HepG2 (cell line): ENCODE measurements at regions not wholly inside any gene's neighbourhood (a gene's known extent, or its start where the extent isn't known, plus 50 kb on each side); places are given as distances from the start of the nearest gene placed in this dataset.

ENCODE experiments used
- ATAC-seq: fragments of 200-7000 bp; cut with Tn5 transposase; 3 replicates; pipeline ENCODE4 v1.9.1; 2020; ENCODE audit warnings: mild to moderate bottlenecking, moderate library complexity
- BruUV-seq: library from RNA; stranded (reverse); fragments of 400-500 nt; replicated peaks from 2 replicates; lab custom pipeline; 2021; lab: Mats Ljungman, UMichigan
- CTCF ChIA-PET: fragments of 300-600 bp; formaldehyde crosslinking; extraction: SDS; loops from one replicate; lab custom pipeline; 2021; ENCODE audit warnings: low total read pairs, inconsistent platforms, low intra/inter-chr PET ratio; lab: Yijun Ruan, JAX
- POLR2A ChIA-PET: fragments of 350-600 bp; sonication (Branson Sonifier 250); formaldehyde crosslinking; loops from one replicate; lab custom pipeline; 2020; ENCODE audit warnings: antibody characterized with exemption, inconsistent platforms; lab: Yijun Ruan, JAX
- DNase-seq: peaks from one replicate; pipeline ENCODE4 v3.0.0-alpha.2; 2015; ENCODE audit warnings: low spot score
- FAIRE-seq: peaks from 3 replicates; lab custom pipeline; 2011; peaks lifted over from hg19 to GRCh38; lab: Jason Lieb, UNC
- H2AFZ ChIP-seq: one replicate; pipeline ENCODE4 v1.6.1; 2011; ENCODE audit warnings: low read length, inconsistent platforms
- H3K27ac ChIP-seq: fragments of 300-600 bp; 3 replicates; pipeline ENCODE4 v1.8.0; 2011; ENCODE audit warnings: mixed run types, mild to moderate bottlenecking, mixed read lengths, low read length, inconsistent platforms; ENCODE audit not compliant: insufficient read depth; ENCODE audit errors: extremely low read length
- H3K27me3 ChIP-seq, 2 experiments: fragments of 200-600 bp in 1 of 2; 2 replicates in 1 of 2; 3 replicates in 1 of 2; pipeline versions ENCODE4 v1.6.0 to v1.8.0; 2011; ENCODE audit warnings: low read length in 2 of 2, mild to moderate bottlenecking in 2 of 2, moderate library complexity in 2 of 2, inconsistent platforms in 1 of 2; ENCODE audit not compliant: insufficient read depth in 2 of 2, control insufficient read depth in 1 of 2
- H3K36me3 ChIP-seq, 2 experiments: fragments of 200-600 bp in 1 of 2; replicated peaks in 1 of 2; 2 replicates in 1 of 2; 3 replicates in 1 of 2; pipeline versions ENCODE4 v1.5.1 to v1.8.0; 2011; ENCODE audit warnings: low read length in 2 of 2, inconsistent platforms in 1 of 2; ENCODE audit not compliant: insufficient read depth in 2 of 2, control insufficient read depth in 1 of 2
- H3K4me1 ChIP-seq: 2 replicates; pipeline ENCODE4 v1.5.1; 2012; ENCODE audit warnings: low read length, inconsistent platforms; ENCODE audit not compliant: insufficient read depth
- H3K4me2 ChIP-seq: 2 replicates; pipeline ENCODE4 v1.6.0; 2011; ENCODE audit warnings: low read depth, low read length, inconsistent platforms
- H3K4me3 ChIP-seq, 3 experiments: fragments of 200-600 bp in 1 of 3; sonication (generic), shearing (Covaris generic) in 1 of 3; replicated peaks in 1 of 3; 2 replicates each; pipeline ENCODE4 v1.5.1; 2011 to 2016; ENCODE audit warnings: low read length in 3 of 3, inconsistent platforms in 2 of 3, low read depth in 2 of 3, mild to moderate bottlenecking in 2 of 3, control low read depth in 1 of 3, mixed read lengths in 1 of 3; ENCODE audit not compliant: insufficient read depth in 1 of 3
- H3K79me2 ChIP-seq: one replicate; pipeline ENCODE4 v1.6.1; 2011; ENCODE audit warnings: low read length, inconsistent platforms; ENCODE audit not compliant: insufficient read depth
- H3K9ac ChIP-seq: 2 replicates; pipeline ENCODE4 v1.6.0; 2011; ENCODE audit warnings: mild to moderate bottlenecking, low read depth, low read length, inconsistent platforms; ENCODE audit not compliant: insufficient read depth
- H3K9me3 ChIP-seq: 2 replicates; pipeline ENCODE4 v1.5.1; 2012; ENCODE audit warnings: mild to moderate bottlenecking, low read length
- H4K20me1 ChIP-seq: 2 replicates; pipeline ENCODE4 v1.6.0; 2011; ENCODE audit warnings: inconsistent platforms, mild to moderate bottlenecking, low read length, moderate library complexity; ENCODE audit not compliant: insufficient read depth
- HDAC6 ChIP-seq: fragments of 200-600 bp; sonication (generic); IDR thresholded peaks from 2 replicates; pipeline ENCODE4 v1.7.0; 2017; ENCODE audit warnings: mild to moderate bottlenecking, antibody characterized with exemption, low read length, low read depth
- HNRNPH1 ChIP-seq: fragments of 200-400 bp; formaldehyde crosslinking; optimal IDR thresholded peaks from 2 replicates; pipeline ENCODE3; 2017; ENCODE audit warnings: mild to moderate bottlenecking, low read depth, low read length
- HNRNPUL1 ChIP-seq: fragments of 200-400 bp; formaldehyde crosslinking; IDR thresholded peaks from 2 replicates; pipeline ENCODE4 v1.6.1; 2017; ENCODE audit warnings: low read depth, mild to moderate bottlenecking, low read length, moderate library complexity
- KLF13 ChIP-seq: sonication (generic); formaldehyde crosslinking; IDR thresholded peaks from 2 replicates; pipeline ENCODE4 v1.4.0; 2020; ENCODE audit warnings: mild to moderate bottlenecking, missing genetic modification reagents
- MBD4 ChIP-seq: IDR thresholded peaks from 2 replicates; pipeline ENCODE4 v1.6.1; 2012; ENCODE audit warnings: low read length, inconsistent platforms, borderline replicate concordance
- RXRA ChIP-seq: sonication (generic); formaldehyde crosslinking; IDR thresholded peaks from 2 replicates; pipeline ENCODE4 v1.5.1; 2020; ENCODE audit warnings: missing genetic modification reagents
- ZNF33B ChIP-seq: sonication (generic); formaldehyde crosslinking; IDR thresholded peaks from 2 replicates; pipeline ENCODE4 v1.5.1; 2020; ENCODE audit warnings: mild to moderate bottlenecking, missing genetic modification reagents
- ZNF446 ChIP-seq: sonication (generic); formaldehyde crosslinking; IDR thresholded peaks from 2 replicates; pipeline ENCODE4 v1.5.0; 2020; ENCODE audit warnings: mild to moderate bottlenecking, missing genetic modification reagents
- ZSCAN12 ChIP-seq: sonication (generic); formaldehyde crosslinking; IDR thresholded peaks from 2 replicates; pipeline ENCODE4 v1.9.0; 2021; ENCODE audit warnings: mild to moderate bottlenecking, missing genetic modification reagents
- ZSCAN25 ChIP-seq: sonication (generic); formaldehyde crosslinking; IDR thresholded peaks from 2 replicates; pipeline ENCODE4 v1.8.0; 2022; ENCODE audit warnings: mild to moderate bottlenecking, missing genetic modification reagents
- ZZZ3 ChIP-seq: sonication (generic); formaldehyde crosslinking; IDR thresholded peaks from 2 replicates; pipeline ENCODE4 v1.4.0; 2020; ENCODE audit warnings: missing genetic modification reagents, mild to moderate bottlenecking, borderline replicate concordance
- WGBS: methylation state at CpG from one replicate; pipeline ENCODE4 v1.1.6; 2017; ENCODE audit warnings: low lambda C conversion rate; 5-methylcytosine and 5-hydroxymethylcytosine counted together
- in situ Hi-C: cut with HindIII; loops from 2 replicates; pipeline ENCODE4 v1.10.0; 2017; ENCODE audit warnings: low pct_unique_long_range_greater_than_20kb; ENCODE audit not compliant: extremely low pct_ligation_motif_present
- intact Hi-C: fragments of 100-400 bp; cut with micrococcal nuclease; formaldehyde crosslinking; loops from one replicate; pipeline ENCODE4 v1.10.0; 2022; ENCODE audit not compliant: unreplicated experiment
- TF ChIP-seq, protein P1 (sequence below): fragments of 450-650 bp; IDR thresholded peaks from 2 replicates; pipeline ENCODE4 v1.6.1; 2016
- TF ChIP-seq, protein P2 (sequence below): sonication (generic); formaldehyde crosslinking; IDR thresholded peaks from 2 replicates; pipeline ENCODE4 v1.8.1; 2022; ENCODE audit warnings: low read depth, mild to moderate bottlenecking, missing genetic modification reagents
- TF ChIP-seq, protein P3 (sequence below): IDR thresholded peaks from 2 replicates; pipeline ENCODE4 v1.6.1; 2016; ENCODE audit warnings: low read depth, control low read depth

DNA sequence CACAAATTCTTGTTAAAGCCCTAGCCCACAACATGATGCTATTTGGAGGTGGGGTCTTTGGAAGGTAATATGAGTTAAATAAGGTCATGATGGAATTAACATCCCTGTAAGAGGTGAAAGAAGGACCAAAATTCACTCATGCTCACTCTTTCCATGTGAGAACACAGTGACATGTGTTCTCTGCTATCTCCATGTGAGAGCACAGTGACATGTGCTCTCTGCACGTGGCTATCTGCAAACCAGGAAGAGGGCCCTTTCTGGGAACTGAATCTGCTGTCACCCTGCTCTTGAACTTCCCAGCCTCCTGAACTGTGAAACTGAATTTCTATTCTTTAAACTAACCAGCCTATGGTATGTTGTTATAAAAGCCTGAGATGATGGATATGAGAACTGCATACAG, 1159.4 kb upstream of the ADGRB3 start:
- BruUV-seq: no TSS peak
- TF ChIP-seq, protein P1, sequence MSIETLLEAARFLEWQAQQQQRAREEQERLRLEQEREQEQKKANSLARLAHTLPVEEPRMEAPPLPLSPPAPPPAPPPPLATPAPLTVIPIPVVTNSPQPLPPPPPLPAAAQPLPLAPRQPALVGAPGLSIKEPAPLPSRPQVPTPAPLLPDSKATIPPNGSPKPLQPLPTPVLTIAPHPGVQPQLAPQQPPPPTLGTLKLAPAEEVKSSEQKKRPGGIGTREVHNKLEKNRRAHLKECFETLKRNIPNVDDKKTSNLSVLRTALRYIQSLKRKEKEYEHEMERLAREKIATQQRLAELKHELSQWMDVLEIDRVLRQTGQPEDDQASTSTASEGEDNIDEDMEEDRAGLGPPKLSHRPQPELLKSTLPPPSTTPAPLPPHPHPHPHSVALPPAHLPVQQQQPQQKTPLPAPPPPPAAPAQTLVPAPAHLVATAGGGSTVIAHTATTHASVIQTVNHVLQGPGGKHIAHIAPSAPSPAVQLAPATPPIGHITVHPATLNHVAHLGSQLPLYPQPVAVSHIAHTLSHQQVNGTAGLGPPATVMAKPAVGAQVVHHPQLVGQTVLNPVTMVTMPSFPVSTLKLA: peak; percentile 90
- no peak for TF ChIP-seq ZNF446 (CRISPR knock-in tag)
- no peak for TF ChIP-seq KLF13 (CRISPR knock-in tag)

DNA sequence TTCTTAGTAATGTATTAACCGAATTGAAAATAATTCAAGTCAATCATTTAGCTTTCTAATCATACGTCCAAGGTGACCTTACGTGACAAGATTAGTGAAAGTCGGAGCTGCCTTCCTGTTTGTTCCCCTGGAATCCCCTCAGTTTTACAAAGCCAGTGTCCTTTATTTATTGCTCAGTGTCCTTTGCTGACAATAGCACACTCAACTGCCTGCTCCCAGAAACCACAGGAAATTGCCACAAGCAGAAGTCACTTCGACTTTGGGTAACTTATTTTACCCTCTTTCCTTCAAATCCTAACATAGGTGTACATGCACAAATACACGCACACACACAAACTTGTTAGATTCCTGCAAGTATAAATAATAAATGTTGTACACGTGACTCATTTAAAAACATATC, 1167.7 kb upstream of the ADGRB3 start:
- no TSS peak for BruUV-seq
- no peak for TF ChIP-seq HDAC6
- no peak for TF ChIP-seq MBD4
- no peak for TF ChIP-seq ZNF33B (CRISPR knock-in tag)
- no peak for TF ChIP-seq ZZZ3 (CRISPR knock-in tag)
- TF ChIP-seq HNRNPH1: no peak
- no peak for TF ChIP-seq RXRA
- TF ChIP-seq ZSCAN25 (CRISPR knock-in tag): no peak
- TF ChIP-seq HNRNPUL1: no peak
- TF ChIP-seq, protein P2, sequence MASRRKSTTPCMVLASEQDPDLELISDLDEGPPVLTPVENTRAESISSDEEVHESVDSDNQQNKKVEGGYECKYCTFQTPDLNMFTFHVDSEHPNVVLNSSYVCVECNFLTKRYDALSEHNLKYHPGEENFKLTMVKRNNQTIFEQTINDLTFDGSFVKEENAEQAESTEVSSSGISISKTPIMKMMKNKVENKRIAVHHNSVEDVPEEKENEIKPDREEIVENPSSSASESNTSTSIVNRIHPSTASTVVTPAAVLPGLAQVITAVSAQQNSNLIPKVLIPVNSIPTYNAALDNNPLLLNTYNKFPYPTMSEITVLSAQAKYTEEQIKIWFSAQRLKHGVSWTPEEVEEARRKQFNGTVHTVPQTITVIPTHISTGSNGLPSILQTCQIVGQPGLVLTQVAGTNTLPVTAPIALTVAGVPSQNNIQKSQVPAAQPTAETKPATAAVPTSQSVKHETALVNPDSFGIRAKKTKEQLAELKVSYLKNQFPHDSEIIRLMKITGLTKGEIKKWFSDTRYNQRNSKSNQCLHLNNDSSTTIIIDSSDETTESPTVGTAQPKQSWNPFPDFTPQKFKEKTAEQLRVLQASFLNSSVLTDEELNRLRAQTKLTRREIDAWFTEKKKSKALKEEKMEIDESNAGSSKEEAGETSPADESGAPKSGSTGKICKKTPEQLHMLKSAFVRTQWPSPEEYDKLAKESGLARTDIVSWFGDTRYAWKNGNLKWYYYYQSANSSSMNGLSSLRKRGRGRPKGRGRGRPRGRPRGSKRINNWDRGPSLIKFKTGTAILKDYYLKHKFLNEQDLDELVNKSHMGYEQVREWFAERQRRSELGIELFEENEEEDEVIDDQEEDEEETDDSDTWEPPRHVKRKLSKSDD (CRISPR knock-in tag): no peak
- TF ChIP-seq ZSCAN12: no peak
- TF ChIP-seq, protein P3, sequence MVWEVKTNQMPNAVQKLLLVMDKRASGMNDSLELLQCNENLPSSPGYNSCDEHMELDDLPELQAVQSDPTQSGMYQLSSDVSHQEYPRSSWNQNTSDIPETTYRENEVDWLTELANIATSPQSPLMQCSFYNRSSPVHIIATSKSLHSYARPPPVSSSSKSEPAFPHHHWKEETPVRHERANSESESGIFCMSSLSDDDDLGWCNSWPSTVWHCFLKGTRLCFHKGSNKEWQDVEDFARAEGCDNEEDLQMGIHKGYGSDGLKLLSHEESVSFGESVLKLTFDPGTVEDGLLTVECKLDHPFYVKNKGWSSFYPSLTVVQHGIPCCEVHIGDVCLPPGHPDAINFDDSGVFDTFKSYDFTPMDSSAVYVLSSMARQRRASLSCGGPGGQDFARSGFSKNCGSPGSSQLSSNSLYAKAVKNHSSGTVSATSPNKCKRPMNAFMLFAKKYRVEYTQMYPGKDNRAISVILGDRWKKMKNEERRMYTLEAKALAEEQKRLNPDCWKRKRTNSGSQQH (CRISPR knock-in tag): no peak

More for the DNA sequence above, 1159.4 kb upstream of the ADGRB3 start:
- 0% methylated on average over 1 of the region's 1 CpG for WGBS
- H3K27me3 ChIP-seq: no peaks in the 10 kb centered on the region
- FAIRE-seq: no peak
- H3K27ac ChIP-seq: no peak overlapping the region
- H3K4me1 ChIP-seq: no peaks in the 10 kb centered on the region
- intact Hi-C loops: no loop called here
- H3K4me2 ChIP-seq: no peak overlapping the region
- CTCF ChIA-PET: no interaction called here
- POLR2A ChIA-PET: no interaction called here
- no peak for ATAC-seq
- no peak overlapping the region for H3K4me3 ChIP-seq
- no peak for DNase-seq
- no peak overlapping the region for H3K9ac ChIP-seq
- no peaks in the 10 kb centered on the region for H4K20me1 ChIP-seq
- no peaks in the 10 kb centered on the region for H3K36me3 ChIP-seq
- no peaks in the 10 kb centered on the region for H3K79me2 ChIP-seq
- H2AFZ ChIP-seq: no peak overlapping the region
- no peaks in the 10 kb centered on the region; the same call in 1 of the 2 replicates for H3K9me3 ChIP-seq
- in situ Hi-C loops: no loop called here

More for the DNA sequence above, 1167.7 kb upstream of the ADGRB3 start:
- no peaks in the 10 kb centered on the region for H3K27me3 ChIP-seq
- 42% methylated on average over 7 of the region's 7 CpGs for WGBS
- no peak overlapping the region for H2AFZ ChIP-seq
- H3K27ac ChIP-seq: no peak overlapping the region
- H3K79me2 ChIP-seq: no peaks in the 10 kb centered on the region
- no peaks in the 10 kb centered on the region for H3K9me3 ChIP-seq
- no peaks in the 10 kb centered on the region for H4K20me1 ChIP-seq
- H3K4me3 ChIP-seq: no peak overlapping the region
- POLR2A ChIA-PET: no interaction called here
- no peaks in the 10 kb centered on the region for H3K36me3 ChIP-seq
- ATAC-seq: no peak
- CTCF ChIA-PET: no interaction called here
- intact Hi-C loops (no loop called here), in situ Hi-C loops (no loop called here)
- H3K4me1 ChIP-seq: no peaks in the 10 kb centered on the region
- no peak overlapping the region for H3K4me2 ChIP-seq
- no peak for FAIRE-seq
- DNase-seq: no peak
- no peak overlapping the region for H3K9ac ChIP-seq
